ENCODE measurements at regions not wholly inside any gene's neighbourhood (a gene's known extent, or its start where the extent isn't known, plus 50 kb on each side); places are given as distances from the start of the nearest gene placed in this dataset.

DNA sequence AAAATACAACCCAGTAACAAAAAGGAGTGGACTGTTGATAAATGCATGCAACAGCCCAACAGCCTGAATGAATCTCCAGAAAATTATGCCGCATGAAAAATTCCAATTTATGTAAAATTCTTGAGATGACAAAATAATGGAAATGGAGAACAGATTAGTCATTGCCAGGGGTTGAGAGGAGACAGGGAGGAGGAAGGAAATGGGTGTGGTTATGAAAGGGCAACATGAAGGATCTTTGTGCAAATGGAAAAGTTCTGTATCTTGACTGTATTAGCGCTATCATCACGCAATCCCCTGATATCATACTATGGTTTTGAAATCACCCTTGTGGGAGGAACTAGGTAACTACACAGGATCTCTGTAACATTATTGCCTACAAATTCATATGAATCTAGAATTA, 1058.3 kb upstream of the RBFOX1 start:
- H3K9me3 Mint-ChIP-seq: peaks cover 18% of the 10 kb centered on the region
- no peak overlapping the region for H3K27ac Mint-ChIP-seq
- H3K36me3 Mint-ChIP-seq: no peaks in the 10 kb centered on the region
- H3K4me3 Mint-ChIP-seq: no peak overlapping the region
- DNase-seq: no peak
- no peaks in the 10 kb centered on the region for H3K4me1 Mint-ChIP-seq
- H3K27me3 Mint-ChIP-seq: no peaks in the 10 kb centered on the region
- CTCF ChIA-PET: no interaction called here

DNA sequence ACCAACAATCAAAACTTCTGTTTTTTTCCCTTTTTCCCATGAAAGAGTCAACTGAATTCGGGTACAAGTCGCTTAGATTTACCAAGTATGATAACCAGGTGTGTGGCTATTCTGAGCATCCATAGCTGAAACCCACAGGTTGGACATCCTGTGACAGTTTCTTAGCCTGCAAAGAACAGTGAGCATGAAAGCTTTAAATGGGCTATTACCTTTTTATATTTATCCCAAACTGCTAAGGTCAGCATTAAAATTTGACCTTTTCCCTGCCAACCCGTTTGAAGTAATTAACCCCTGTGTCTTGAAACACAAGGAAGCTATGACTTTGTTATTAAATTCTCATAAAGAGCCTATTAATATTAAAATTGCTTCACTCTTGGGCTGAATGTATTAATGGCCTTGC, 1065.0 kb upstream of the RBFOX1 start:
- no peaks in the 10 kb centered on the region for H3K36me3 Mint-ChIP-seq
- H3K4me3 Mint-ChIP-seq: no peak overlapping the region
- peaks cover 23% of the 10 kb centered on the region for H3K9me3 Mint-ChIP-seq
- no peaks in the 10 kb centered on the region for H3K4me1 Mint-ChIP-seq
- DNase-seq: no peak
- CTCF ChIA-PET: no interaction called here
- H3K27me3 Mint-ChIP-seq: no peaks in the 10 kb centered on the region
- no peak overlapping the region for H3K27ac Mint-ChIP-seq

GRCh38 chr16:6266703-6267102, 1065.9 kb upstream of the RBFOX1 start:
- no peak overlapping the region for H3K4me3 Mint-ChIP-seq
- no peak overlapping the region for H3K27ac Mint-ChIP-seq
- no peaks in the 10 kb centered on the region for H3K27me3 Mint-ChIP-seq
- no peak for DNase-seq
- H3K9me3 Mint-ChIP-seq: peaks cover 23% of the 10 kb centered on the region
- H3K4me1 Mint-ChIP-seq: no peaks in the 10 kb centered on the region
- H3K36me3 Mint-ChIP-seq: no peaks in the 10 kb centered on the region
- CTCF ChIA-PET: no interaction called here

DNA sequence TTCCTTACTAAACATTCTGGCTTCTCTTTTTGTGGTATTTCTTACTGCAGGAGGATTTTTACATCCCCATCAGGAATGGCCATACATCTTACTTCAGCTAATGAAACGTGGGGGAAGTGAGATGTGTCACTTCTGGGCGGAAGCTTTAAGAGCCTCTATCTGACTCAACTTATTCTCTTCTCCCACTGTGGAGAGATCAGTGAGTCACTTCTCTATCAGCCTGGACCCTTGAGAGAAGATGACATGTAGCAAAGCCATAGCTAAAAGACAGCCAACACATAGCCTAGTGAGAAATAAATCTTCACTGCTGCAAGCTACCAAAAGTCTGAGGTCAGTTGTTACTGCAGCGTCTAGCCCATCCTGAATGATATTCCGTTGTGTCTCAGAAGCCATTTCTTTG, 1066.7 kb upstream of the RBFOX1 start:
- no peak for DNase-seq
- peaks cover 23% of the 10 kb centered on the region for H3K9me3 Mint-ChIP-seq
- CTCF ChIA-PET: no interaction called here
- no peak overlapping the region for H3K4me3 Mint-ChIP-seq
- no peaks in the 10 kb centered on the region for H3K36me3 Mint-ChIP-seq
- H3K27ac Mint-ChIP-seq: no peak overlapping the region
- H3K27me3 Mint-ChIP-seq: no peaks in the 10 kb centered on the region
- no peaks in the 10 kb centered on the region for H3K4me1 Mint-ChIP-seq

DNA sequence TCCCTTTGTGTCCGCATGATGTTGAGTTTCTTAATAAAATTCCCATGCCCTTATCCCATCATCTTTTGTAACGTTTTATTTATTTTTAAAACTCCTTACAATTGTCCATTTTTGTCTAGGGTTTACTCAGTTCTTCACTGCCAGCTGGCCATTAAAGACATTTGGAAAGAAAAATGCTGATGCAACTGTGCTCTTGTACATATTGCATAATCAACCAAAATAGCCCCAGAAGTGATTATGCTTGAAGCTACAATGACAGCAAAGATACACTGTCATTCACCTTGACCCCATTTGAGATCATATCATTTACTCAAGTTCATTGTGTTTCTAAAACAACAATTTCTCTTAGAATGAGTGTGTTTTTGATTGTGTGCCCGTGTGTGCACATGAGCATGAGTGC, 1074.6 kb upstream of the RBFOX1 start:
- no peak overlapping the region for H3K4me3 Mint-ChIP-seq
- H3K9me3 Mint-ChIP-seq: peaks cover 28% of the 10 kb centered on the region
- no peaks in the 10 kb centered on the region for H3K27me3 Mint-ChIP-seq
- H3K36me3 Mint-ChIP-seq: no peaks in the 10 kb centered on the region
- H3K4me1 Mint-ChIP-seq: no peaks in the 10 kb centered on the region
- DNase-seq: no peak
- no peak overlapping the region for H3K27ac Mint-ChIP-seq
- CTCF ChIA-PET: no interaction called here

- Mint-ChIP-seq H3K27me3 (no peaks in the 10 kb centered on the region), H3K9me3 (peaks cover 21% of the 10 kb centered on the region), H3K4me1 (no peaks in the 10 kb centered on the region), H3K36me3 (no peaks in the 10 kb centered on the region), H3K4me3 (no peak overlapping the region), H3K27ac (no peak overlapping the region)
- CTCF ChIA-PET: no interaction called here
- DNase-seq: no peak
Measured at GRCh38 chr16:6252541-6252940, 1080.1 kb upstream of the RBFOX1 start.

DNA sequence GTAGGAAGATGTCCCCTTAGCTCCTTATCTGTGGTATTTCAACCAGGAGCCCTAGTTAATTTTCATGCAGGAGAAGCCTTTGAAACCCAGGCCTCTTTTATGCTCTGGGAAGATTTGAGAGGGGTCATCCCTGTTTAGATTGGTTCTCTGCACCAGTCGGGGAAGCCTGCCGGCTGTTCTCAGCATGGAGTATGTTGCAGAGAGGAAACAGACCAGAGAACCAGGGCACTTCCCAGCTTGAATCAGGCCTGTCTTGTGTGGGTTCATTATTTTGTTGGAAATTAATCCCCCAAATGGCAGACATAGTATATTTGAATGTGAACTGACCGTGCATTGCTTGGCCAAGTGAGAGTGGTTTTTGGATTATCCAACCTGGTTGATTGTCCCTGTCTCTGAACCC, 1082.1 kb upstream of the RBFOX1 start:
- Mint-ChIP-seq H3K4me1 (no peaks in the 10 kb centered on the region), H3K36me3 (no peaks in the 10 kb centered on the region), H3K9me3 (peaks cover 26% of the 10 kb centered on the region), H3K4me3 (no peak overlapping the region), H3K27me3 (no peaks in the 10 kb centered on the region), H3K27ac (no peak overlapping the region)
- CTCF ChIA-PET: no interaction called here
- no peak for DNase-seq

DNA sequence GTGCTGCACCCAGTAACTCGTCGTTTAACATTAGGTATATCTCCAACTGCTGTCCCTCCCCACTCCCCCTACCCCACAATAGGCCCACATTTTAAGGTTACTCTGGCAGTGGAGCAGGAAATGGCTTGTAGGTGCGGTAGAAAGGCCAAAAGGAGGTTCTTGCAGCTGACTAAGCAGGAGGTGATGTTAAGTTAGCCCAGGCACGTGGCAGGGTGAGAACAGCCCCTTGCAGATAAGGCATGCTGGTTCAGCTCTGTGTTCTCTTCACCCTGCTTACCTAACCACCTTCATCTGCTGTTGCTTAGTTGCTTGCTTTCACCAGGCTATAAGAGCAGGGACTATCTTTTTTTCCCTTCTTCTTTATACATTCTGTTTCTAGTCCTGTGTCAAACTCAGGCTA, 1082.8 kb upstream of the RBFOX1 start:
- DNase-seq: no peak

GRCh38 chr16:6248199-6248598, 1084.4 kb upstream of the RBFOX1 start:
- Mint-ChIP-seq H3K27me3 (no peaks in the 10 kb centered on the region), H3K27ac (no peak overlapping the region), H3K4me3 (no peak overlapping the region), H3K4me1 (no peaks in the 10 kb centered on the region), H3K9me3 (peaks cover 22% of the 10 kb centered on the region), H3K36me3 (no peaks in the 10 kb centered on the region)
- no peak for DNase-seq
- CTCF ChIA-PET: no interaction called here

More for the DNA sequence above, 1082.8 kb upstream of the RBFOX1 start:
- H3K4me3 Mint-ChIP-seq: no peak overlapping the region
- peaks cover 21% of the 10 kb centered on the region for H3K9me3 Mint-ChIP-seq
- no peak overlapping the region for H3K27ac Mint-ChIP-seq
- H3K27me3 Mint-ChIP-seq: no peaks in the 10 kb centered on the region
- no peaks in the 10 kb centered on the region for H3K4me1 Mint-ChIP-seq
- CTCF ChIA-PET: no interaction called here
- H3K36me3 Mint-ChIP-seq: no peaks in the 10 kb centered on the region

GRCh38 chr16:6247775-6248174, 1084.9 kb upstream of the RBFOX1 start:
- Mint-ChIP-seq H3K36me3 (no peaks in the 10 kb centered on the region), H3K27me3 (no peaks in the 10 kb centered on the region), H3K4me1 (no peaks in the 10 kb centered on the region), H3K9me3 (peaks cover 19% of the 10 kb centered on the region), H3K4me3 (no peak overlapping the region), H3K27ac (no peak overlapping the region)
- DNase-seq: no peak
- CTCF ChIA-PET: no interaction called here

DNA sequence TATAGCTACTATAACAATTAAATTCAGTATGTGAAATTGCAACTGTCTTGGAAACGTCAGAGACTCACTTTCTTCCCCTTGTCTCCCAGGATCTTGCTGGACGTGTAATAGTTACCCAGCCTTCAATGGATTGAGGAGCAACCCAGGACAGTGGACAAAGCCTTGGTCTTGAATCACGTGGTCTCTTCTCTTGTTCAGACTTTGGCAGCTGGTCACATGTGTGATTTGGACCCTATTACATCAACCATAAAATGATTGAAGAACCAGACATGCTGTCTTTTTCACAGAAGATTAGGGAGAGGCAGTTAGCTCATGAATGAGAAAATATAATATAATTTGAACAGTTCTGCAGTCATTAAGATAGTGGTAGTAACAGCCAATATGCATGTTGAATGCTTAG, 1085.5 kb upstream of the RBFOX1 start:
- no peak for DNase-seq
- Mint-ChIP-seq H3K4me3 (no peak overlapping the region), H3K36me3 (no peaks in the 10 kb centered on the region), H3K27me3 (no peaks in the 10 kb centered on the region), H3K9me3 (peaks cover 19% of the 10 kb centered on the region), H3K4me1 (no peaks in the 10 kb centered on the region), H3K27ac (no peak overlapping the region)
- CTCF ChIA-PET: no interaction called here

GRCh38 chr16:6246266-6246665, 1086.4 kb upstream of the RBFOX1 start:
- no peaks in the 10 kb centered on the region for H3K27me3 Mint-ChIP-seq
- H3K27ac Mint-ChIP-seq: no peak overlapping the region
- CTCF ChIA-PET: no interaction called here
- no peaks in the 10 kb centered on the region for H3K4me1 Mint-ChIP-seq
- no peak for DNase-seq
- H3K4me3 Mint-ChIP-seq: no peak overlapping the region
- H3K36me3 Mint-ChIP-seq: no peaks in the 10 kb centered on the region
- peaks cover 21% of the 10 kb centered on the region for H3K9me3 Mint-ChIP-seq

DNA sequence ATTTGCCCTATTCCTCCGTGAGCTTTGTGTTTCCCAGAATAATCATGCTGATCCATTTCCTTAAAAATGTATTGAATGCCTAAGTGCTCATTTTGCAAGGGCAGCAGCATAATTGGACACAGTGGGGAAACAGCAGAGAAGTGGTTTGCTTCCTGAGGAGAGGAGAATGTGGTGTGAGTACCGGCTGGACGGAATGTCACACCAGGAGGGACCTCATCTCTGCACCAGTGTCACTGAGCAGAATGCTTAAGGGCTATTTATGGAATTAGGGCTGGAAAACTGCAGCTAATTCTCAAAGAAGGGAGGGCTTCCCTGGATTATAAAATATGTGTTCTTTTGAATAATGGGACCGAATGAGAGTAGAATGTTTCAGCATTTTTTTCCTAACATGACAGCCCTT, 1100.6 kb upstream of the RBFOX1 start:
- no peak for DNase-seq
- Mint-ChIP-seq H3K4me3 (no peak overlapping the region), H3K9me3 (peaks cover 20% of the 10 kb centered on the region), H3K27ac (no peak overlapping the region), H3K27me3 (no peaks in the 10 kb centered on the region), H3K36me3 (no peaks in the 10 kb centered on the region), H3K4me1 (no peaks in the 10 kb centered on the region)
- CTCF ChIA-PET: no interaction called here

- peaks cover 20% of the 10 kb centered on the region for H3K9me3 Mint-ChIP-seq
- DNase-seq: no peak
- H3K27me3 Mint-ChIP-seq: no peaks in the 10 kb centered on the region
- H3K4me3 Mint-ChIP-seq: no peak overlapping the region
- no peaks in the 10 kb centered on the region for H3K4me1 Mint-ChIP-seq
- CTCF ChIA-PET: no interaction called here
- H3K27ac Mint-ChIP-seq: no peak overlapping the region
- H3K36me3 Mint-ChIP-seq: no peaks in the 10 kb centered on the region
Measured at GRCh38 chr16:6231398-6231797, 1101.2 kb upstream of the RBFOX1 start.

DNA sequence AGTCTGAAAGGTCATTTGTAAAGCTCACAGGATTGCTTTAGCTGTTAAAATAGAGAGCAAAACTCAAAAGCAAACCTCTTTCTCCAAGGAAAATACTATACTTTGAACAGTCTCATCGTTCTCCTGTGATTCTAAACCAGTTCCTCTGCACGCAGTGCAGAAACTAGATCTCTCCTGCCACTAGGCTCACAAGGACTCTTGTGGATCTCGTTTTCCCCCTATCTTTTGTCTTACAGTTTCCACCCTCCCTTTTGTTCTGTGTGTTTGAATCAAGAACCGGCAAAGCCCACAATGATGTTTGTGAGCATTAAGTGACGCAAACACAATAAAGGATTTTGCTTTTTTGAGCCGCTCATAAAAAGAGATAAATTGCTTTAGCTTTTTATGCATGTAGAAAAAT, 1103.5 kb upstream of the RBFOX1 start:
- CTCF ChIA-PET: no interaction called here
- Mint-ChIP-seq H3K27ac (no peak overlapping the region), H3K36me3 (no peaks in the 10 kb centered on the region), H3K9me3 (peaks cover 20% of the 10 kb centered on the region), H3K27me3 (no peaks in the 10 kb centered on the region), H3K4me1 (no peaks in the 10 kb centered on the region), H3K4me3 (no peak overlapping the region)
- DNase-seq: no peak

GRCh38 chr16:6218855-6219254, 1113.8 kb upstream of the RBFOX1 start:
- Mint-ChIP-seq H3K4me3 (no peak overlapping the region), H3K4me1 (no peaks in the 10 kb centered on the region), H3K9me3 (peaks cover 16% of the 10 kb centered on the region), H3K27ac (no peak overlapping the region), H3K36me3 (no peaks in the 10 kb centered on the region), H3K27me3 (no peaks in the 10 kb centered on the region)
- no peak for DNase-seq
- CTCF ChIA-PET: no interaction called here
